ENCODE measurements at regions not wholly inside any gene's neighbourhood (a gene's known extent, or its start where the extent isn't known, plus 50 kb on each side); places are given as distances from the start of the nearest gene placed in this dataset.

GRCh38 chr9:2285416-2286332 is 270.5 kb downstream of the SMARCA2 start:
- H2AFZ ChIP-seq (ENCODE audit: control insufficient read depth, low read depth, low read length): no peak overlapping the region
- no peaks in the 10 kb centered on the region for H3K36me3 ChIP-seq (ENCODE audit: control insufficient read depth in 2 of 2, insufficient read depth in 2 of 2, low read length in 1 of 2)
- H3K4me2 ChIP-seq (ENCODE audit: control insufficient read depth, insufficient read depth): no peak overlapping the region
- FAIRE-seq (no peak), DNase-seq (ENCODE audit: low read depth, low spot score) (no peak), ATAC-seq (no peak)
- TF ChIP-seq MYB (IDR thresholded peaks at IDR 0.05; ENCODE audit: borderline replicate concordance, low read depth, low read length) (no peak), MYC (IDR thresholded peaks at IDR 0.05; ENCODE audit: insufficient read depth, insufficient read length, insufficient replicate concordance, low read length, severe bottlenecking) (no peak), POLR2A (IDR thresholded peaks at IDR 0.05; ENCODE audit: low read depth, low read length) (no peak), BHLHE40 (IDR thresholded peaks at IDR 0.05; ENCODE audit: borderline replicate concordance in 1 of 2, low read depth in 2 of 2, low read length in 1 of 2) (no peak), E4F1 (IDR thresholded peaks at IDR 0.05; ENCODE audit: borderline replicate concordance, partially characterized antibody) (no peak), MTA3 (IDR thresholded peaks at IDR 0.05; ENCODE audit: borderline replicate concordance, low read length) (no peak), NR2F1 (conservative IDR thresholded peaks at IDR 0.05) (no peak), RUNX3 (IDR thresholded peaks at IDR 0.05; ENCODE audit: low read length) (no peak), YY1 (IDR thresholded peaks at IDR 0.05; ENCODE audit: low read depth, low read length) (no peak)
- TF ChIP-seq, protein P1, sequence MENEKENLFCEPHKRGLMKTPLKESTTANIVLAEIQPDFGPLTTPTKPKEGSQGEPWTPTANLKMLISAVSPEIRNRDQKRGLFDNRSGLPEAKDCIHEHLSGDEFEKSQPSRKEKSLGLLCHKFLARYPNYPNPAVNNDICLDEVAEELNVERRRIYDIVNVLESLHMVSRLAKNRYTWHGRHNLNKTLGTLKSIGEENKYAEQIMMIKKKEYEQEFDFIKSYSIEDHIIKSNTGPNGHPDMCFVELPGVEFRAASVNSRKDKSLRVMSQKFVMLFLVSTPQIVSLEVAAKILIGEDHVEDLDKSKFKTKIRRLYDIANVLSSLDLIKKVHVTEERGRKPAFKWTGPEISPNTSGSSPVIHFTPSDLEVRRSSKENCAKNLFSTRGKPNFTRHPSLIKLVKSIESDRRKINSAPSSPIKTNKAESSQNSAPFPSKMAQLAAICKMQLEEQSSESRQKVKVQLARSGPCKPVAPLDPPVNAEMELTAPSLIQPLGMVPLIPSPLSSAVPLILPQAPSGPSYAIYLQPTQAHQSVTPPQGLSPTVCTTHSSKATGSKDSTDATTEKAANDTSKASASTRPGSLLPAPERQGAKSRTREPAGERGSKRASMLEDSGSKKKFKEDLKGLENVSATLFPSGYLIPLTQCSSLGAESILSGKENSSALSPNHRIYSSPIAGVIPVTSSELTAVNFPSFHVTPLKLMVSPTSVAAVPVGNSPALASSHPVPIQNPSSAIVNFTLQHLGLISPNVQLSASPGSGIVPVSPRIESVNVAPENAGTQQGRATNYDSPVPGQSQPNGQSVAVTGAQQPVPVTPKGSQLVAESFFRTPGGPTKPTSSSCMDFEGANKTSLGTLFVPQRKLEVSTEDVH (IDR thresholded peaks at IDR 0.05; ENCODE audit: low read depth, partially characterized antibody): no peak
- in situ Hi-C loops (cut with MboI) (no loop called here), intact Hi-C loops (cut with micrococcal nuclease; ENCODE audit: unreplicated experiment) (no loop called here)
- no peaks in the 10 kb centered on the region for H4K20me1 ChIP-seq (ENCODE audit: control insufficient read depth, insufficient read depth)
- CTCF ChIA-PET: no interaction called here
- no peaks in the 10 kb centered on the region for H3K9me3 ChIP-seq (replicated peaks; ENCODE audit: control insufficient read depth, insufficient read depth, low read length)
- RAD21 ChIA-PET (ENCODE audit: unreplicated experiment): interaction anchor here (0.6 kb wide), 1 partner anchor 157 kb away, joined by 3 read pairs; no protein-coding TSS in a partner anchor
- peaks cover 0 to 2% of the 10 kb centered on the region in 2 experiments; a peak in 1 of 4 replicates for H3K27me3 ChIP-seq (replicated peaks in 1 of 2; ENCODE audit: control insufficient read depth in 2 of 2, insufficient read depth in 2 of 2, low read length in 1 of 2)
- no TSS peak for BruUV-seq (replicated peaks)
- H3K79me2 ChIP-seq (ENCODE audit: control insufficient read depth, insufficient read depth, low read length): no peaks in the 10 kb centered on the region
- POLR2A ChIA-PET: no interaction called here
- H3K4me1 ChIP-seq (ENCODE audit: control insufficient read depth, insufficient read depth, low read length): no peaks in the 10 kb centered on the region
- SMC1A ChIA-PET (ENCODE audit: uncharacterized antibody, unreplicated experiment): interaction anchor here (0.7 to 1.5 kb wide), 2 partner anchors 93 to 180 kb away, joined by 3 to 4 read pairs; no protein-coding TSS in a partner anchor
- 31% methylated on average over 10 of the region's 10 CpGs for WGBS (ENCODE audit: insufficient coverage, insufficient replicate concordance, low lambda C conversion rate, missing lambda C conversion rate)
- no peak overlapping the region for H3K9ac ChIP-seq (ENCODE audit: control insufficient read depth, insufficient read depth, low read length)
- no peak overlapping the region for H3K27ac ChIP-seq (ENCODE audit: control insufficient read depth, insufficient read depth)
- H3K4me3 ChIP-seq: no peak overlapping the region
